GM12878 (cell line): ENCODE measurements at regions not wholly inside any gene's neighbourhood (a gene's known extent, or its start where the extent isn't known, plus 50 kb on each side); places are given as distances from the start of the nearest gene placed in this dataset.

Experiments
- ATAC-seq: fragments of 200-7000 bp; cut with Tn5 transposase; 3 replicates; pipeline ENCODE4 v1.9.1; 2020; ENCODE audit warnings: mild to moderate bottlenecking, moderate library complexity
- BruUV-seq: library from RNA; stranded (reverse); fragments of 400-500 nt; replicated peaks from 2 replicates; lab custom pipeline; 2021; lab: Mats Ljungman, UMichigan
- CTCF ChIA-PET: fragments of 300-600 bp; sonication (Branson Sonifier 250); formaldehyde crosslinking; extraction: SDS; loops from one replicate; lab custom pipeline; 2021; ENCODE audit warnings: inconsistent platforms; lab: Yijun Ruan, JAX
- POLR2A ChIA-PET: fragments of 350-600 bp; formaldehyde crosslinking; extraction: SDS; loops from one replicate; lab custom pipeline; 2021; ENCODE audit warnings: inconsistent platforms; lab: Charles Lee
- RAD21 ChIA-PET: fragments of 300-600 bp; sonication (Branson Sonifier 250); formaldehyde crosslinking; loops from one replicate; lab custom pipeline; 2023; ENCODE audit warnings: antibody characterized with exemption; ENCODE audit not compliant: unreplicated experiment; lab: Charles Lee
- SMC1A ChIA-PET: fragments of 300-600 bp; sonication (Branson Sonifier 250); formaldehyde crosslinking; loops from one replicate; lab custom pipeline; 2023; ENCODE audit not compliant: unreplicated experiment, uncharacterized antibody; lab: Charles Lee
- DNase-seq: peaks from one replicate; pipeline ENCODE4 v3.0.0-alpha.2; 2011; ENCODE audit warnings: low read depth, low spot score
- FAIRE-seq: peaks from 3 replicates; lab custom pipeline; 2011; peaks lifted over from hg19 to GRCh38; lab: Jason Lieb, UNC
- H2AFZ ChIP-seq: 2 replicates; pipeline ENCODE4 v1.6.0; 2011; ENCODE audit warnings: low read depth, low read length, control low read depth; ENCODE audit not compliant: control insufficient read depth
- H3K27ac ChIP-seq: 2 replicates; pipeline ENCODE4 v1.5.1; 2011; ENCODE audit warnings: control low read depth; ENCODE audit not compliant: control insufficient read depth, insufficient read depth
- H3K27me3 ChIP-seq, 2 experiments: replicated peaks in 1 of 2; 2 replicates each; pipeline versions ENCODE4 v1.6.0 to v1.6.1; 2011; ENCODE audit warnings: low read length in 1 of 2; ENCODE audit not compliant: control insufficient read depth in 2 of 2, insufficient read depth in 2 of 2
- H3K36me3 ChIP-seq, 2 experiments: 2 replicates each; pipeline ENCODE4 v1.5.1; 2011; ENCODE audit warnings: low read length in 1 of 2; ENCODE audit not compliant: control insufficient read depth in 2 of 2, insufficient read depth in 2 of 2
- H3K4me1 ChIP-seq: 2 replicates; pipeline ENCODE4 v1.6.1; 2011; ENCODE audit warnings: mild to moderate bottlenecking, low read length, moderate library complexity, mixed read lengths; ENCODE audit not compliant: control insufficient read depth, insufficient read depth
- H3K4me2 ChIP-seq: 2 replicates; pipeline ENCODE4 v1.6.0; 2011; ENCODE audit warnings: control low read depth; ENCODE audit not compliant: control insufficient read depth, insufficient read depth
- H3K4me3 ChIP-seq: fragments of 200-600 bp; sonication (generic); 2 replicates; pipeline ENCODE4 v1.5.1; 2016
- H3K79me2 ChIP-seq: 2 replicates; pipeline ENCODE4 v1.6.0; 2011; ENCODE audit warnings: low read length; ENCODE audit not compliant: control insufficient read depth, insufficient read depth
- H3K9ac ChIP-seq: 2 replicates; pipeline ENCODE4 v1.8.0; 2011; ENCODE audit warnings: low read length, control low read depth, mixed read lengths; ENCODE audit not compliant: control insufficient read depth, insufficient read depth
- H3K9me3 ChIP-seq: replicated peaks from 3 replicates; pipeline ENCODE4 v1.5.1; 2011; ENCODE audit warnings: mild to moderate bottlenecking, low read length; ENCODE audit not compliant: control insufficient read depth, insufficient read depth
- H4K20me1 ChIP-seq: 2 replicates; pipeline ENCODE4 v1.6.0; 2011; ENCODE audit not compliant: control insufficient read depth, insufficient read depth
- BACH1 ChIP-seq: fragments of 450-650 bp; IDR thresholded peaks from 2 replicates; pipeline ENCODE4 v1.6.1; 2017; ENCODE audit warnings: mild to moderate bottlenecking, borderline replicate concordance
- BCL11A ChIP-seq: IDR thresholded peaks from 2 replicates; pipeline ENCODE4 v1.6.1; 2011; ENCODE audit warnings: low read depth, low read length
- BHLHE40 ChIP-seq, 2 experiments: fragments of 450-650 bp in 1 of 2; IDR thresholded peaks; 2 replicates each; pipeline ENCODE4 v1.6.1; 2011 to 2017; ENCODE audit warnings: low read depth in 2 of 2, borderline replicate concordance in 1 of 2, improper control_type of control experiment in 1 of 2, low read length in 1 of 2, mild to moderate bottlenecking in 1 of 2
- CREB1 ChIP-seq: IDR thresholded peaks from 2 replicates; pipeline ENCODE4 v1.6.1; 2012; ENCODE audit warnings: low read depth, mild to moderate bottlenecking, inconsistent platforms
- DPF2 ChIP-seq: fragments of 450-650 bp; IDR thresholded peaks from 2 replicates; pipeline ENCODE4 v1.6.1; 2017; ENCODE audit warnings: mild to moderate bottlenecking
- FOXK2 ChIP-seq: fragments of 450-650 bp; IDR thresholded peaks from 2 replicates; pipeline ENCODE4 v1.6.1; 2017; ENCODE audit warnings: mild to moderate bottlenecking, moderate library complexity
- HDGF ChIP-seq: fragments of 450-650 bp; IDR thresholded peaks from 2 replicates; pipeline ENCODE4 v1.6.1; 2016; ENCODE audit warnings: antibody characterized with exemption
- MLLT1 ChIP-seq: fragments of 450-650 bp; IDR thresholded peaks from 2 replicates; pipeline ENCODE4 v1.6.1; 2016; ENCODE audit warnings: mild to moderate bottlenecking
- PAX8 ChIP-seq: fragments of 450-650 bp; IDR thresholded peaks from 2 replicates; pipeline ENCODE4 v1.6.1; 2017; ENCODE audit warnings: mild to moderate bottlenecking, moderate library complexity
- PKNOX1 ChIP-seq: fragments of 450-650 bp; IDR thresholded peaks from 2 replicates; pipeline ENCODE4 v1.6.1; 2016; ENCODE audit warnings: mild to moderate bottlenecking
- PRDM15 ChIP-seq: fragments of 450-650 bp; formaldehyde crosslinking; IDR thresholded peaks from 2 replicates; pipeline ENCODE4 v1.4.0; 2020; ENCODE audit warnings: mild to moderate bottlenecking, moderate library complexity
- STAT3 ChIP-seq: IDR thresholded peaks from 2 replicates; pipeline ENCODE4 v1.6.1; 2011; ENCODE audit warnings: low read depth, low read length, improper control_type of control experiment
- SUZ12 ChIP-seq: fragments of 200-600 bp; sonication (generic); IDR thresholded peaks from one replicate; pipeline ENCODE4 v1.6.1; 2018; ENCODE audit warnings: antibody characterized with exemption, mild to moderate bottlenecking; ENCODE audit not compliant: unreplicated experiment
- USF1 ChIP-seq: IDR thresholded peaks from 2 replicates; pipeline ENCODE4 v1.6.1; 2011; ENCODE audit warnings: borderline replicate concordance, low read depth, mild to moderate bottlenecking, moderate library complexity, mixed read lengths, low read length; ENCODE audit not compliant: insufficient read depth; ENCODE audit errors: extremely low read length
- ZNF622 ChIP-seq: fragments of 450-650 bp; IDR thresholded peaks from 2 replicates; pipeline ENCODE4 v1.6.1; 2017; ENCODE audit warnings: mild to moderate bottlenecking, inconsistent platforms
- ZZZ3 ChIP-seq: IDR thresholded peaks from 2 replicates; pipeline ENCODE4 v1.6.1; 2011; ENCODE audit warnings: low read depth; ENCODE audit not compliant: control insufficient read depth, insufficient read length
- WGBS: methylation state at CpG from one replicate; pipeline ENCODE4 v1.1.6; 2016; ENCODE audit warnings: low lambda C conversion rate; ENCODE audit not compliant: insufficient replicate concordance, insufficient coverage; ENCODE audit errors: missing lambda C conversion rate; 5-methylcytosine and 5-hydroxymethylcytosine counted together
- in situ Hi-C: fragments of 300-500 bp; cut with MboI; formaldehyde crosslinking; loops from 9 replicates; pipeline ENCODE4 v1.14.3; 2018; ENCODE audit warnings: mixed read lengths
- intact Hi-C: fragments of 100-400 bp; cut with micrococcal nuclease; formaldehyde crosslinking; loops from one replicate; pipeline ENCODE4 v1.14.2; 2022; ENCODE audit not compliant: unreplicated experiment

GRCh38 chr13:90455067-90455466 lies 892.4 kb upstream of the MIR17HG start:
- Histone ChIP-seq H4K20me1 (no peaks in the 10 kb centered on the region), H3K9me3 (no peaks in the 10 kb centered on the region), H3K9ac (no peak overlapping the region), H3K4me1 (no peaks in the 10 kb centered on the region), H3K27me3 (no peaks in the 10 kb centered on the region), H3K27ac (no peak overlapping the region), H3K4me3 (no peak overlapping the region), H2AFZ (no peak overlapping the region), H3K79me2 (no peaks in the 10 kb centered on the region), H3K36me3 (no peaks in the 10 kb centered on the region), H3K4me2 (no peak overlapping the region)
- whole genome bisulfite sequencing = 0% methylated on average over 1 of the region's 1 CpG
- in situ Hi-C loops (no loop called here), intact Hi-C loops (no loop called here)
- FAIRE-seq (no peak), ATAC-seq (no peak), DNase-seq (no peak)
- CTCF ChIA-PET = interaction anchor here (0.8 kb wide), 1 partner anchor 17 kb away, joined by 3 read pairs; no protein-coding TSS in a partner anchor
- BruUV-seq = no TSS peak
- TF ChIP-seq STAT3 (no peak), HDGF (no peak), BCL11A (no peak), PRDM15 (CRISPR knock-in tag) (no peak), BHLHE40 (IDR thresholded peaks at IDR 0.05; ENCODE audit: borderline replicate concordance in 1 of 2, low read depth in 2 of 2, low read length in 1 of 2) (no peak), DPF2 (no peak), PKNOX1 (no peak), FOXK2 (no peak), ZNF622 (no peak), USF1 (no peak), CREB1 (no peak), SUZ12 (no peak), ZZZ3 (no peak), MLLT1 (no peak), BACH1 (no peak), PAX8 (no peak)
- RAD21 ChIA-PET = no interaction called here
- SMC1A ChIA-PET = no interaction called here
- POLR2A ChIA-PET = no interaction called here
